ENCODE measurements at regions not wholly inside any gene's neighbourhood (a gene's known extent, or its start where the extent isn't known, plus 50 kb on each side); places are given as distances from the start of the nearest gene placed in this dataset.

DNA sequence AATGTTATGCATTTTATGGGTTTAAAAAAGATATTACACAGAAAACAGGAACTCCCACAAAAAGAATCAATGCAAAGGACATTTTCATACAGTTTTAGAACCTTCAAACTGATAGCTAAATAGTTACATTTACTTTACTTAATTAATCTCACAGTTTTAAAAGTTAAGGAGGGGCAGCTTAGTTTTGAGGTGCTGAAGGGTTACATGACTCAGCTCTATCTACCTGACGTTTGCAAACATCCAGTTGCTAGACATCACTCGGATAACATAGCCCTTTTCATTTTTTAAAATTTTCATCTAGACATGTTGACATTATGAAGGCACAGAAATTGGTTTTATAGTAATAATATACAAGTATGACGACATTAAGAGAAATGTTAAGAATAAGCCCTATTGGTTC, 53.7 kb upstream of the HSD17B12 start:
- no peak overlapping the region for H4K5ac ChIP-seq (ENCODE audit: low read depth, low read length)
- no peak for ATAC-seq (ENCODE audit: low read depth)
- H3K14ac ChIP-seq (replicated peaks; ENCODE audit: low read depth, low read length), result no peak overlapping the region
- H3K4ac ChIP-seq (ENCODE audit: low read depth, low read length), result no peak overlapping the region
- H2AK9ac ChIP-seq (replicated peaks; ENCODE audit: low read depth, low read length, poor library complexity), result no peak overlapping the region
- no TSS peak for BruUV-seq (replicated peaks)
- no peaks in the 10 kb centered on the region for H3K9me3 ChIP-seq (ENCODE audit: control insufficient read depth, insufficient read depth, low read length)
- no peak overlapping the region for H3K4me3 ChIP-seq (ENCODE audit: insufficient read depth, low read depth, low read length)
- intact Hi-C loops (cut with micrococcal nuclease), result no loop called here
- no peaks in the 10 kb centered on the region for H3K79me1 ChIP-seq (ENCODE audit: low read depth in 1 of 2, low read length in 2 of 2)
- no peaks in the 10 kb centered on the region for H3K36me3 ChIP-seq (ENCODE audit: control insufficient read depth, insufficient read depth, low read length)
- no peak overlapping the region for H2AFZ ChIP-seq (replicated peaks; ENCODE audit: low read length, poor library complexity)
- no peak overlapping the region for H2AK5ac ChIP-seq (ENCODE audit: low read depth, low read length)
- dilution Hi-C loops (cut with HindIII; ENCODE audit: low sequenced_read_pairs, unreplicated experiment), result no loop called here
- no peak overlapping the region for H3K56ac ChIP-seq (ENCODE audit: extremely low read depth, insufficient read depth, low read length)
- in situ Hi-C loops (cut with MboI; ENCODE audit: low sequenced_read_pairs), result no loop called here
- H3K27ac ChIP-seq (ENCODE audit: insufficient read depth, low read length), result no peak overlapping the region
- H3K18ac ChIP-seq (ENCODE audit: low read depth, low read length), result no peak overlapping the region
- no peak overlapping the region for H2BK20ac ChIP-seq (ENCODE audit: low read depth, low read length)
- no peak overlapping the region for H2BK15ac ChIP-seq (ENCODE audit: low read depth, low read length)
- H3K4me1 ChIP-seq (ENCODE audit: control insufficient read depth, insufficient read depth, low read length), result no peaks in the 10 kb centered on the region
- H4K20me1 ChIP-seq (ENCODE audit: insufficient read depth, low read length), result no peaks in the 10 kb centered on the region
- H4K91ac ChIP-seq (ENCODE audit: insufficient read depth, low read depth, low read length), result no peak overlapping the region
- ChIA-PET CTCF (interaction anchor here (0.8 kb wide), 1 partner anchor 24 kb away, joined by 3 read pairs; no protein-coding TSS in a partner anchor), POLR2A (ENCODE audit: unreplicated experiment) (no interaction called here)
- no peak for DNase-seq
- H3K9me1 ChIP-seq (ENCODE audit: insufficient read depth, low read length), result no peaks in the 10 kb centered on the region
- H2BK5ac ChIP-seq (ENCODE audit: low read depth, low read length, poor library complexity, severe bottlenecking), result no peak overlapping the region
- no peak overlapping the region for H4K8ac ChIP-seq (ENCODE audit: low read depth in 2 of 2, low read length in 2 of 2)
- no peak overlapping the region for H3K9ac ChIP-seq (ENCODE audit: low read depth, low read length)
- no peak for TF ChIP-seq BHLHE40 (IDR thresholded peaks at IDR 0.05; ENCODE audit: low read depth, low read length)
- no peak for TF ChIP-seq RAD21 (IDR thresholded peaks at IDR 0.05; ENCODE audit: low read length)
- TF ChIP-seq, protein P1, sequence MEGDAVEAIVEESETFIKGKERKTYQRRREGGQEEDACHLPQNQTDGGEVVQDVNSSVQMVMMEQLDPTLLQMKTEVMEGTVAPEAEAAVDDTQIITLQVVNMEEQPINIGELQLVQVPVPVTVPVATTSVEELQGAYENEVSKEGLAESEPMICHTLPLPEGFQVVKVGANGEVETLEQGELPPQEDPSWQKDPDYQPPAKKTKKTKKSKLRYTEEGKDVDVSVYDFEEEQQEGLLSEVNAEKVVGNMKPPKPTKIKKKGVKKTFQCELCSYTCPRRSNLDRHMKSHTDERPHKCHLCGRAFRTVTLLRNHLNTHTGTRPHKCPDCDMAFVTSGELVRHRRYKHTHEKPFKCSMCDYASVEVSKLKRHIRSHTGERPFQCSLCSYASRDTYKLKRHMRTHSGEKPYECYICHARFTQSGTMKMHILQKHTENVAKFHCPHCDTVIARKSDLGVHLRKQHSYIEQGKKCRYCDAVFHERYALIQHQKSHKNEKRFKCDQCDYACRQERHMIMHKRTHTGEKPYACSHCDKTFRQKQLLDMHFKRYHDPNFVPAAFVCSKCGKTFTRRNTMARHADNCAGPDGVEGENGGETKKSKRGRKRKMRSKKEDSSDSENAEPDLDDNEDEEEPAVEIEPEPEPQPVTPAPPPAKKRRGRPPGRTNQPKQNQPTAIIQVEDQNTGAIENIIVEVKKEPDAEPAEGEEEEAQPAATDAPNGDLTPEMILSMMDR (conservative IDR thresholded peaks at IDR 0.05; ENCODE audit: low read depth, low read length), result no peak
- TF ChIP-seq, protein P2, sequence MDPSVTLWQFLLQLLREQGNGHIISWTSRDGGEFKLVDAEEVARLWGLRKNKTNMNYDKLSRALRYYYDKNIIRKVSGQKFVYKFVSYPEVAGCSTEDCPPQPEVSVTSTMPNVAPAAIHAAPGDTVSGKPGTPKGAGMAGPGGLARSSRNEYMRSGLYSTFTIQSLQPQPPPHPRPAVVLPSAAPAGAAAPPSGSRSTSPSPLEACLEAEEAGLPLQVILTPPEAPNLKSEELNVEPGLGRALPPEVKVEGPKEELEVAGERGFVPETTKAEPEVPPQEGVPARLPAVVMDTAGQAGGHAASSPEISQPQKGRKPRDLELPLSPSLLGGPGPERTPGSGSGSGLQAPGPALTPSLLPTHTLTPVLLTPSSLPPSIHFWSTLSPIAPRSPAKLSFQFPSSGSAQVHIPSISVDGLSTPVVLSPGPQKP (IDR thresholded peaks at IDR 0.05; ENCODE audit: borderline replicate concordance, low read depth, low read length), result no peak
- no peak for TF ChIP-seq MXI1 (IDR thresholded peaks at IDR 0.05; ENCODE audit: borderline replicate concordance, low read depth, low read length)
- no peak for TF ChIP-seq MAZ (IDR thresholded peaks at IDR 0.05; ENCODE audit: borderline replicate concordance, low read depth, low read length)
- no peak for TF ChIP-seq FOS (IDR thresholded peaks at IDR 0.05; ENCODE audit: low read depth, low read length)
- WGBS, 2 experiments (ENCODE audit: extremely low coverage in 2 of 2, insufficient read length in 1 of 2), result no CpG with 5 or more reads among the region's 3 CpGs
- H2BK120ac ChIP-seq (ENCODE audit: low read depth, low read length), result no peak overlapping the region
- no peak overlapping the region for H3K4me2 ChIP-seq (ENCODE audit: low read depth, low read length)
- no peak overlapping the region for H3K23ac ChIP-seq (ENCODE audit: low read depth, low read length)
- peaks cover 3% of the 10 kb centered on the region for H3K27me3 ChIP-seq (ENCODE audit: control insufficient read depth, insufficient read depth, low read length)

Small RNAs in the stretch of these regions (microRNA-seq; reads per million reads assigned to microRNA genes)
- gene MIR129-2 (ENCODE audit: insufficient read depth in 1 of 2, insufficient read length in 1 of 2, unreplicated experiment in 1 of 2) (3.1 to 9.5 reads per million in 2 experiments), gene MIR670 (ENCODE audit: insufficient read depth in 1 of 2, insufficient read length in 1 of 2, unreplicated experiment in 1 of 2) (0 reads per million in 2 experiments)

Small RNAs in the stretch of these regions (small RNA-seq; reads per million reads assigned to genes)
- gene MIR129-2 (0 to 1.8 (median 0) reads per million in 5 experiments), gene MIR670 (0 reads per million in 5 experiments)

All from IMR-90 (cell line).